K562 (cell line): ENCODE measurements at regions not wholly inside any gene's neighbourhood (a gene's known extent, or its start where the extent isn't known, plus 50 kb on each side); places are given as distances from the start of the nearest gene placed in this dataset.

ENCODE experiments used
- ATAC-seq: fragments of 200-7000 bp; cut with Tn5 transposase; 3 replicates; pipeline ENCODE4 v1.9.1; 2020; ENCODE audit warnings: moderate library complexity
- BruUV-seq: library from RNA; stranded (reverse); fragments of 400-500 nt; replicated peaks from 2 replicates; lab custom pipeline; 2021; lab: Mats Ljungman, UMichigan
- CTCF ChIA-PET: fragments of 300-600 bp; formaldehyde crosslinking; extraction: SDS; loops from one replicate; lab custom pipeline; 2021; ENCODE audit warnings: low intra/inter-chr PET ratio; lab: Yijun Ruan, JAX
- POLR2A ChIA-PET: fragments of 300-600, 350-650 bp; sonication (Branson Sonifier 250); formaldehyde crosslinking; extraction: SDS; loops from one replicate; lab custom pipeline; 2021; ENCODE audit warnings: antibody characterized with exemption, inconsistent platforms; lab: Yijun Ruan, JAX
- DNase-seq, 4 experiments: peaks; one replicate each; pipeline versions ENCODE4 v3.0.0 to v3.0.0-alpha.2; 2011 to 2018; ENCODE audit warnings: low spot score in 3 of 4, mixed read lengths in 3 of 4; ENCODE audit errors: extremely low read depth in 1 of 4
- FAIRE-seq: peaks from 2 replicates; lab custom pipeline; 2011; peaks lifted over from hg19 to GRCh38; lab: Jason Lieb, UNC
- H2AFZ ChIP-seq: 2 replicates; pipeline ENCODE4 v1.6.0; 2011; ENCODE audit warnings: low read depth, low read length, control low read depth, inconsistent platforms
- H3K27ac ChIP-seq: fragments of 200-600 bp; 3 replicates; pipeline ENCODE4 v1.8.0; 2011; ENCODE audit warnings: low read depth, mild to moderate bottlenecking, control low read depth, inconsistent platforms, low read length, moderate library complexity, mixed read lengths; ENCODE audit errors: extremely low read depth
- H3K27me3 ChIP-seq, 2 experiments: fragments of 300-600 bp in 1 of 2; 2 replicates in 1 of 2; 3 replicates in 1 of 2; pipeline versions ENCODE4 v1.6.0 to v1.8.0; 2011; ENCODE audit warnings: inconsistent platforms in 2 of 2, low read length in 2 of 2, mild to moderate bottlenecking in 1 of 2, mixed read lengths in 1 of 2, moderate library complexity in 1 of 2; ENCODE audit not compliant: control insufficient read depth in 2 of 2, insufficient read depth in 2 of 2
- H3K36me3 ChIP-seq: fragments of 300-600 bp; 3 replicates; pipeline ENCODE4 v1.8.0; 2011; ENCODE audit warnings: mild to moderate bottlenecking, low read length, inconsistent platforms; ENCODE audit not compliant: control insufficient read depth, insufficient read depth
- H3K4me1 ChIP-seq, 2 experiments: fragments of 200-600 bp in 1 of 2; replicated peaks in 1 of 2; 2 replicates in 1 of 2; 3 replicates in 1 of 2; pipeline versions ENCODE4 v1.5.1 to v1.8.0; 2011; ENCODE audit warnings: inconsistent platforms in 2 of 2, low read length in 2 of 2, mild to moderate bottlenecking in 1 of 2, mixed read lengths in 1 of 2, moderate library complexity in 1 of 2; ENCODE audit not compliant: control insufficient read depth in 2 of 2, insufficient read depth in 2 of 2
- H3K4me2 ChIP-seq: 2 replicates; pipeline ENCODE4 v1.6.1; 2011; ENCODE audit warnings: low read length, control low read depth, inconsistent platforms, mixed read lengths; ENCODE audit not compliant: insufficient read depth
- H3K4me3 ChIP-seq: fragments of 200-600 bp; sonication (generic), shearing (Covaris generic); 2 replicates; pipeline ENCODE4 v1.5.1; 2016; ENCODE audit warnings: control low read depth, inconsistent platforms
- H3K79me2 ChIP-seq: fragments of 200-600 bp; 3 replicates; pipeline ENCODE4 v1.8.0; 2011; ENCODE audit warnings: low read length, inconsistent platforms; ENCODE audit not compliant: control insufficient read depth, insufficient read depth
- H3K9ac ChIP-seq, 2 experiments: 2 replicates each; pipeline versions ENCODE4 v1.6.0 to v1.6.1; 2011; ENCODE audit warnings: low read depth in 2 of 2, low read length in 2 of 2, control low read depth in 1 of 2, inconsistent platforms in 1 of 2, mild to moderate bottlenecking in 1 of 2, mixed read lengths in 1 of 2; ENCODE audit not compliant: insufficient read depth in 1 of 2
- H3K9me1 ChIP-seq: one replicate; pipeline ENCODE4 v1.6.0; 2011; ENCODE audit warnings: inconsistent platforms, mild to moderate bottlenecking, low read length, moderate library complexity; ENCODE audit not compliant: control insufficient read depth, insufficient read depth
- H3K9me3 ChIP-seq: replicated peaks from 2 replicates; pipeline ENCODE4 v1.5.1; 2011; ENCODE audit warnings: low read depth, low read length, inconsistent platforms; ENCODE audit not compliant: control insufficient read depth, insufficient read depth
- H4K20me1 ChIP-seq: replicated peaks from 2 replicates; pipeline ENCODE4 v1.6.1; 2011; ENCODE audit warnings: low read length, inconsistent platforms, mixed read lengths; ENCODE audit not compliant: control insufficient read depth, insufficient read depth
- DIDO1 ChIP-seq: fragments of 450-650 bp; IDR thresholded peaks from 2 replicates; pipeline ENCODE4 v1.6.1; 2016; ENCODE audit warnings: low read depth, missing biosample characterization, missing genetic modification characterization
- ETS2 ChIP-seq: IDR thresholded peaks from 2 replicates; pipeline ENCODE4 v1.6.1; 2016; ENCODE audit warnings: borderline replicate concordance, missing genetic modification characterization, mild to moderate bottlenecking, moderate library complexity, missing compliant biosample characterization; ENCODE audit not compliant: poor library complexity, severe bottlenecking
- MCM2 ChIP-seq: fragments of 450-650 bp; IDR thresholded peaks from 2 replicates; pipeline ENCODE4 v1.6.1; 2017; ENCODE audit warnings: low read depth, mild to moderate bottlenecking
- MCM7 ChIP-seq, 2 experiments: fragments of 450-650 bp; IDR thresholded peaks; 2 replicates each; pipeline ENCODE4 v1.6.1; 2016 to 2018
- MTF1 ChIP-seq: fragments of 250-450 bp; sonication (Bioruptor Pico); IDR thresholded peaks from 2 replicates; pipeline ENCODE4 v1.9.0; 2021; ENCODE audit warnings: moderate library complexity, mild to moderate bottlenecking, inconsistent platforms, borderline replicate concordance
- NBN ChIP-seq: fragments of 450-650 bp; IDR thresholded peaks from 2 replicates; pipeline ENCODE4 v1.6.1; 2016; ENCODE audit warnings: low read depth, mild to moderate bottlenecking
- PTBP1 ChIP-seq: fragments of 200-400 bp; formaldehyde crosslinking; IDR thresholded peaks from 2 replicates; pipeline ENCODE4 v1.6.1; 2017; ENCODE audit warnings: low read depth, low read length
- RBM15 ChIP-seq: fragments of 200-400 bp; formaldehyde crosslinking; IDR thresholded peaks from 2 replicates; pipeline ENCODE4 v1.6.1; 2018; ENCODE audit warnings: mild to moderate bottlenecking, low read length, moderate library complexity; ENCODE audit not compliant: insufficient read depth
- RBM34 ChIP-seq: fragments of 200-400 bp; formaldehyde crosslinking; IDR thresholded peaks from 2 replicates; pipeline ENCODE4 v1.6.1; 2018; ENCODE audit warnings: low read length, borderline replicate concordance; ENCODE audit not compliant: insufficient read depth
- SRSF9 ChIP-seq: fragments of 200-400 bp; formaldehyde crosslinking; IDR thresholded peaks from 2 replicates; pipeline ENCODE4 v1.6.1; 2017; ENCODE audit warnings: low read depth, low read length, borderline replicate concordance
- USF2 ChIP-seq: sonication (generic); formaldehyde crosslinking; IDR thresholded peaks from 2 replicates; pipeline ENCODE4 v1.5.0; 2020; ENCODE audit warnings: missing genetic modification reagents
- XRCC5 ChIP-seq: fragments of 200-400 bp; formaldehyde crosslinking; IDR thresholded peaks from 2 replicates; pipeline ENCODE4 v1.6.1; 2017; ENCODE audit warnings: low read depth, mild to moderate bottlenecking, low read length
- ZNF140 ChIP-seq: fragments of 250-450 bp; sonication (Bioruptor Pico); IDR thresholded peaks from 2 replicates; pipeline ENCODE4 v1.8.0; 2021; ENCODE audit warnings: moderate library complexity, mild to moderate bottlenecking, inconsistent platforms
- ZNF146 ChIP-seq: IDR thresholded peaks from one replicate; pipeline ENCODE4 v1.6.1; 2018; ENCODE audit warnings: missing compliant biosample characterization; ENCODE audit not compliant: unreplicated experiment
- ZNF695 ChIP-seq: fragments of 450-650 bp; formaldehyde crosslinking; IDR thresholded peaks from 2 replicates; pipeline ENCODE4 v1.4.0; 2020; ENCODE audit warnings: mild to moderate bottlenecking, moderate library complexity
- ZNF780A ChIP-seq: fragments of 250-450 bp; sonication (Bioruptor Pico); IDR thresholded peaks from 2 replicates; pipeline ENCODE4 v1.5.0; 2021; ENCODE audit warnings: mild to moderate bottlenecking
- WGBS: fragments of 100-300 bp; shearing (Covaris generic); methylation state at CpG from one replicate; pipeline ENCODE4 v1.1.6; 2016; ENCODE audit warnings: low coverage, mixed read lengths; ENCODE audit not compliant: insufficient coverage; ENCODE audit errors: missing lambda C conversion rate; 5-methylcytosine and 5-hydroxymethylcytosine counted together
- in situ Hi-C: fragments of 300-500 bp; cut with MboI; formaldehyde crosslinking; loops from 4 replicates; pipeline ENCODE4 v1.15.0; 2018; ENCODE audit warnings: inconsistent platforms, mixed read lengths
- intact Hi-C: fragments of 100-400 bp; cut with micrococcal nuclease; formaldehyde crosslinking; loops from 2 replicates; pipeline ENCODE4 v1.14.2; 2022
- TF ChIP-seq, protein P1 (sequence below): fragments of 250-450 bp; sonication (Bioruptor Pico); IDR thresholded peaks from 2 replicates; pipeline ENCODE4 v1.8.0; 2021; ENCODE audit warnings: moderate library complexity, mild to moderate bottlenecking, inconsistent platforms

DNA sequence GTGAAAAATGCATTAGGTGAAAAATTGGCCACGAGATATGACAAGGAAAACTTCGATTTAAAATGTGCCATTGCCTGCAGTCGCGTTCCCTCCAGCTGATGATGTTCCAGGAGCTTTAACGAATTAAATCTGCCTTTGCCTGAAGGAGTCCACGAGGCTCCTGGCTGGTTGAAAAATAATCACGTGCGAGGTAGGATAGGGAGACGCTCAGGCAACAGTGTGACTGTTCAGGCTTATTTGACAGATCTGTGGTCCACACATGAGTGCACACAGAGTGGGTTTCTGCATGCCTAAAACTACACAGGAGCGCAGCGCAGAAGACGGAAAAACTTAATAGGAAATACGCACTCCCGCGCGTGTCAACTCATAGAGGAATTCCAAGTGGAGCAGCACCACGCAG is 204.0 kb upstream of the PITRM1 start (continued):
- TF ChIP-seq ZNF695 (CRISPR knock-in tag) (no peak), XRCC5 (no peak)
- TF ChIP-seq, all 486 proteins: peak for 0

- Histone ChIP-seq H2AFZ (no peak overlapping the region), H3K36me3 (no peaks in the 10 kb centered on the region), H3K9me3 (0 out of 2 replicates have a peak, but pooled peaks cover 3% of the 10 kb centered on the region), H3K4me1 (no peaks in the 10 kb centered on the region), H4K20me1 (no peaks in the 10 kb centered on the region), H3K4me2 (no peak overlapping the region), H3K27ac (no peak overlapping the region), H3K9me1 (no peaks in the 10 kb centered on the region), H3K4me3 (no peak overlapping the region), H3K27me3 (peaks cover 0 to 19% of the 10 kb centered on the region in 2 experiments; a peak in 2 of 5 replicates), H3K79me2 (no peaks in the 10 kb centered on the region), H3K9ac (no peak overlapping the region)
- ChIA-PET POLR2A (interaction anchor here (0.6 kb wide), 1 partner anchor 180 kb away, joined by 3 read pairs; no protein-coding TSS in a partner anchor), CTCF (no interaction called here)
- no TSS peak for BruUV-seq
- DNase-seq (no peak), ATAC-seq (no peak), FAIRE-seq (no peak)
- 4% methylated on average over 3 of the region's 5 CpGs for WGBS
- in situ Hi-C loops = no loop called here
- TF ChIP-seq ZNF140 = no peak
- no peak for TF ChIP-seq ZNF780A (CRISPR knock-in tag)
- no peak for TF ChIP-seq PTBP1
- no peak for TF ChIP-seq USF2 (CRISPR knock-in tag)
- TF ChIP-seq MTF1 = no peak
- no peak for TF ChIP-seq MCM7 (IDR thresholded peaks at IDR 0.05)
- no peak for TF ChIP-seq RBM34
- no peak for TF ChIP-seq DIDO1 (tag)
- TF ChIP-seq ZNF146 (CRISPR knock-in tag) = no peak
- no peak for TF ChIP-seq RBM15
- no peak for TF ChIP-seq ETS2
- TF ChIP-seq, protein P1, sequence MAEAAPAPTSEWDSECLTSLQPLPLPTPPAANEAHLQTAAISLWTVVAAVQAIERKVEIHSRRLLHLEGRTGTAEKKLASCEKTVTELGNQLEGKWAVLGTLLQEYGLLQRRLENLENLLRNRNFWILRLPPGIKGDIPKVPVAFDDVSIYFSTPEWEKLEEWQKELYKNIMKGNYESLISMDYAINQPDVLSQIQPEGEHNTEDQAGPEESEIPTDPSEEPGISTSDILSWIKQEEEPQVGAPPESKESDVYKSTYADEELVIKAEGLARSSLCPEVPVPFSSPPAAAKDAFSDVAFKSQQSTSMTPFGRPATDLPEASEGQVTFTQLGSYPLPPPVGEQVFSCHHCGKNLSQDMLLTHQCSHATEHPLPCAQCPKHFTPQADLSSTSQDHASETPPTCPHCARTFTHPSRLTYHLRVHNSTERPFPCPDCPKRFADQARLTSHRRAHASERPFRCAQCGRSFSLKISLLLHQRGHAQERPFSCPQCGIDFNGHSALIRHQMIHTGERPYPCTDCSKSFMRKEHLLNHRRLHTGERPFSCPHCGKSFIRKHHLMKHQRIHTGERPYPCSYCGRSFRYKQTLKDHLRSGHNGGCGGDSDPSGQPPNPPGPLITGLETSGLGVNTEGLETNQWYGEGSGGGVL (CRISPR knock-in tag) = no peak
- no peak for TF ChIP-seq SRSF9
- TF ChIP-seq MCM2 = no peak
- TF ChIP-seq NBN = no peak
- intact Hi-C loops = no loop called here
Measured at GRCh38 chr10:3375505-3375904, 202.9 kb upstream of the PITRM1 start.
